ENCODE measurements at regions not wholly inside any gene's neighbourhood (a gene's known extent, or its start where the extent isn't known, plus 50 kb on each side); places are given as distances from the start of the nearest gene placed in this dataset.
A peak's percentile ranks its signal among the peaks of the same experiment; 100 is the strongest.
"Not testable (repeated sequence)": the region's sequence is repeated elsewhere in the genome, so short reads cannot be mapped to it uniquely, and the experiment has no call there.

DNA sequence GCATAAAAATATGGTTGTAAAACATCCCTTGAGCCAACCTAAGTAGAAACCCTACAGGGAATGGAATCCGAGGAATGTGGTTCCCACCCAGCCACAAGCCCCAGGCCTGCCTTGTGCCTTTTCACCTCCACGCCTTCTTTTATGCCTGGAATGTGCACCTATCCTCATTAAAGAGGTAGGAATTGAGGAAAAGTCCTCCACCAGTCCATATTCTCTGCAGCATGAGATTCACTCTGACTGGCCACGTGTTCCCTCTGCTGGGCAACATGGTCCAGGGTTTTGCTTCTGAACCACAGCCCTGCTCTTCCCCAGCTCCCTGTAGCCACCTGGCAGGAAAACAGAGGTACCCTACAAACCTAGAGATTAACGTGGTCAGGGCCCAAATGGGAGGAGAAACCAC is 787.9 kb upstream of the RAB6C start:
- no peak overlapping the region for H3K27ac ChIP-seq
- no peak for DNase-seq (ENCODE audit: low spot score)
- H3K4me3 ChIP-seq: no peak overlapping the region
- TF ChIP-seq, protein P1, sequence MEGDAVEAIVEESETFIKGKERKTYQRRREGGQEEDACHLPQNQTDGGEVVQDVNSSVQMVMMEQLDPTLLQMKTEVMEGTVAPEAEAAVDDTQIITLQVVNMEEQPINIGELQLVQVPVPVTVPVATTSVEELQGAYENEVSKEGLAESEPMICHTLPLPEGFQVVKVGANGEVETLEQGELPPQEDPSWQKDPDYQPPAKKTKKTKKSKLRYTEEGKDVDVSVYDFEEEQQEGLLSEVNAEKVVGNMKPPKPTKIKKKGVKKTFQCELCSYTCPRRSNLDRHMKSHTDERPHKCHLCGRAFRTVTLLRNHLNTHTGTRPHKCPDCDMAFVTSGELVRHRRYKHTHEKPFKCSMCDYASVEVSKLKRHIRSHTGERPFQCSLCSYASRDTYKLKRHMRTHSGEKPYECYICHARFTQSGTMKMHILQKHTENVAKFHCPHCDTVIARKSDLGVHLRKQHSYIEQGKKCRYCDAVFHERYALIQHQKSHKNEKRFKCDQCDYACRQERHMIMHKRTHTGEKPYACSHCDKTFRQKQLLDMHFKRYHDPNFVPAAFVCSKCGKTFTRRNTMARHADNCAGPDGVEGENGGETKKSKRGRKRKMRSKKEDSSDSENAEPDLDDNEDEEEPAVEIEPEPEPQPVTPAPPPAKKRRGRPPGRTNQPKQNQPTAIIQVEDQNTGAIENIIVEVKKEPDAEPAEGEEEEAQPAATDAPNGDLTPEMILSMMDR (IDR thresholded peaks at IDR 0.05): no peak

DNA sequence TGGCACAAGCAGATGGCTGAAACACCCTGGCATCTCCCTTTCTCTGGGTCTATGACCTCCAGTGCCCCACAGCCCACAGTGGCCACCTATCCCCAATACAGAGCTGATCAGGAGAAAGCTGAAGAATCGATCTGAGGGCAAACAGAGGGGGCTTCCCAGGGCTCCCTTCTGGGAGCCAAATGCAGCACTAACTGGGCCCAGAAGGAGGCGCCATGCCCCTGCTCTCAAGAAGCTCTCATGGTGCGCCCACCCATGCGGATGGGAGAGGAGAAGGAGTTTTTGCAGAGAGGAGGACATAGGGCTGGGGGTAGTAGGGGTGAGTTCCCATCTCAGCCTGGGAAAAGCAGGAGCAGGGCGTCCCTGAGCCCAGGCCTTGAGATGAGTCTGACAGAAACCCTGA is 787.3 kb upstream of the RAB6C start:
- Histone ChIP-seq H3K27ac (no peak overlapping the region), H3K4me3 (no peak overlapping the region)
- DNase-seq (ENCODE audit: low spot score): no peak
- TF ChIP-seq, protein P1 (IDR thresholded peaks at IDR 0.05): no peak

DNA sequence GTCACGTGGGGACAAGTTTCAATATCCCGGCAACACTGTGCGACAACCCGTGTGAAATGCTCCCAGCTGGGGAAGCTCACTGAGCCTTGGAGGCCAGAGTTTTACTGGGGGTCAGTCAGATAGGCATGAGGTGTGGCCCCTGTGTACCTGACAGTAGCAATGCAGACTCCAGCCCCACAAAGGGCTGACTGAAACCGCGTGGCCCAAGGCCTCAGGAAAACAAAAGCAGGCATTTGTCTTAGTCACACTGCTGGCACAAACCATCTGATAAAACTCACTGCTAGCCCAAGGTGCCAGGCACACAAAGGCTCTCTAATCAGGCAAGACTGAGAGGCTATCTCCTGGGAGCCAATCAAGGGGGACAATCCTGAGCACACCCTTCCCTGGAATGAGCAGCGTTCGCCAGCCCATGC is 786.6 kb upstream of the RAB6C start:
- no peak for DNase-seq (ENCODE audit: low spot score)
- Histone ChIP-seq H3K27ac (no peak overlapping the region), H3K4me3 (no peak overlapping the region)
- TF ChIP-seq, protein P1 (IDR thresholded peaks at IDR 0.05): no peak

DNA sequence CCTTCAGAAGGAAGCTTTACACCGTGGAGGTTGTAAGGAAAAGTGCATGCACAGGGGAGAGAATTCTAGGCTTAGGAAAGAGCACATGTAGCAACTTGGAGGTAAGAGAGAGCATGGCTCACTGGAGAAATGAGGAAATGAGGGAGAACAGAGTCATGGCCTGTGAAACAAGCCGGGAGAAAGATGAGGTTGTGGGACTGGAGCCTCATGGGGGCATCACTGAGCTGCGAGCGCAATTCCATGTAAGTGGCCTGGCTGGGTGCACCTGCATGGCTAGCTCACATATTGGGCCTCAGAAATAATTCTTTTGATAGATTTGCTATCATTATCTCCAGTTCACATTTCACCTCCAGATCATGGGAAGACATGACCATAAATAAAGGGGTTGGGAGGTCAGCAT is 785.5 kb upstream of the RAB6C start:
- TF ChIP-seq, protein P1 (IDR thresholded peaks at IDR 0.05): no peak
- Histone ChIP-seq H3K27ac (no peak overlapping the region), H3K4me3 (no peak overlapping the region)
- DNase-seq (ENCODE audit: low spot score): no peak

DNA sequence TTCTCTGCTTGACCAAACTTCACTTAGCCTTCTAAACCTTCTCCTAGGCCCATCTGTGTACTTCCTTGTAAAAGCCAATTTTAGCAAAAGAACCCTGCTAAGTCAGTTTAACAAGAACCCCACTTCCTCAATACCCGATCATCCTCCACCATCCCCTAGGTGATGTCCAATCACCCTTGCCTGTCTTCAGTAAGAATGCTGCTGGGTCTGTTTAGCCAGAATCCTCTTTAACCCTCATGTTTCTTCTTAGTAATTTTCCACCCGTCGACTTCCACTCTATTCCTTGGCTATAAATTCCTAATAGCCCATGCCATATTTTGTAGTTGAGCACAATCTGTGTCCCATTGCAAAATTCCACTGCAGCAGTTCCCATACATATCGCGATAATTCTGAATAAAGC is 780.0 kb upstream of the RAB6C start:
- Histone ChIP-seq H3K27ac (no peak overlapping the region), H3K4me3 (no peak overlapping the region)
- no peak for DNase-seq (ENCODE audit: low spot score)
- TF ChIP-seq, protein P1 (IDR thresholded peaks at IDR 0.05): no peak

DNA sequence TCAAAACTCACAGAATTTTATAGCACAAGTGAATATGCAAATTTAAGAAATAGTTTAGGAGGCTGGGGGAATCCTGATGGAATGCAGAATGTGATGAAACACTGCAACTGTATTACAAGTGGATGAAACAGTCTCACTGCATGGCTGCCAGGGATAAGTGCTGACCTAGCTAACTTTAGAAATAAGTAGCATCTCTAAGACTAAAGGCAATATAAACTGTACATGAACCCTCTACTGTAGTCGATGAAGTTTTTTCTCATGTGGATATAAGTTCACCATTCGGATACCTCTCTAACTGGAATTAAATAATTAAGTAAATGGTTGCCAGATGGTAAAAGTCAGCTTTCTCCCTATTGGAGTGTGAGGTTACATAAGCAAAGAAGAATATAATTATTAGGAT is 777.8 kb upstream of the RAB6C start:
- Histone ChIP-seq H3K27ac (no peak overlapping the region), H3K4me3 (no peak overlapping the region)
- TF ChIP-seq, protein P1 (IDR thresholded peaks at IDR 0.05): no peak
- DNase-seq (ENCODE audit: low spot score): no peak

DNA sequence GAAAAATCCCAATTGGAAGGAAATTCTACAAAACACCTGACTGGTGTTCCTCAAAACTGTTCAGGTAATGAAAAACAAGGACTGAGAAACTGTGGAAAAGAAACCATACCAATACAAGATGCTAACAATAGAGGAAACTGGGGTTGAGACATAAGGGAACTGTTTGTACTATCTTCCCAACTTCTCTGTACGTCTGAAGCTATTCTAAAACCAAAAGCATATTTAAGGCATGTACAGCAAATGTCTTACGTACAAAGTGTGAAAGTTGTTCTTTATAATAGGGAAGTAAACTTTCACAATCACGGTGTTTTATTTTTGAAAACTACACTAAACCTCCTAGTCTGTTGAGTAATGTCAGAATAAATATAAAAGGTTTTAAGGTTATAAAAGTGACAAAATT is 776.1 kb upstream of the RAB6C start:
- DNase-seq (ENCODE audit: low spot score): no peak
- Histone ChIP-seq H3K27ac (peak overlapping the region in 1 of 2 donors; percentile 56), H3K4me3 (no peak overlapping the region)
- TF ChIP-seq, protein P1 (IDR thresholded peaks at IDR 0.05): no peak

DNA sequence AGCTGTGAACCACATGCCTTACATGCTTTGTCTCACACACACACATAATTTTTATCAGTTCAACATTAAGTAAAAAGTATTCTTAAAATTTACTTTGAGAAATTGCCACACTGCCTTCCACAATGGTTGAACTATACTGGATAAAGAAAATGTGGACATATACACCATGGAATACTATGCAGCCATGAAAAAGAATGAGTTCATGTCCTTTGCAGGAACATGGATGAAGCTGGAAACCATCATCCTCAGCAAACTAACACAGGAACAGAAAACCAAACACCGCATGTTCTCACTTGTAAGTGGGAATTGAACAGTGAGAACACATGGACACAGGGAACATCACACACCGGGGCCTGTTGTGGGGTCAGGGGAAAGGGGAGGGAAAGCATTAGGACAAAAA is 774.9 kb upstream of the RAB6C start:
- H3K27ac ChIP-seq; DNase-seq (ENCODE audit: low spot score); H3K4me3 ChIP-seq: not testable (repeated sequence)

Data from coronary artery (tissue), 2 donors.